ENCODE measurements at regions not wholly inside any gene's neighbourhood (a gene's known extent, or its start where the extent isn't known, plus 50 kb on each side); places are given as distances from the start of the nearest gene placed in this dataset.

- no peak for DNase-seq (ENCODE audit: extremely low spot score)
- ChIA-PET POLR2A (no interaction called here), CTCF (interaction anchor here (1.2 to 3.2 kb wide), 2 partner anchors 11 to 17 kb away, joined by 3 to 9 read pairs; no protein-coding TSS in a partner anchor)
- no peak for TF ChIP-seq CTCF (IDR thresholded peaks at IDR 0.05; ENCODE audit: control extremely low read depth, extremely low read depth, low read depth, missing control alignments)
Observed at GRCh38 chr9:16150501-16150900, 597.7 kb downstream of the CCDC171 start.

- TF ChIP-seq CTCF (IDR thresholded peaks at IDR 0.05; ENCODE audit: control extremely low read depth, extremely low read depth, low read depth, missing control alignments) = no peak
- CTCF ChIA-PET = interaction anchor here (1.2 to 3.2 kb wide), 2 partner anchors 12 to 18 kb away, joined by 3 to 9 read pairs; no protein-coding TSS in a partner anchor
- POLR2A ChIA-PET = no interaction called here
- no peak for DNase-seq (ENCODE audit: extremely low spot score)
Observed at GRCh38 chr9:16150938-16151650, 598.3 kb downstream of the CCDC171 start.

- CTCF ChIA-PET = interaction anchor here (1.0 to 3.7 kb wide), 4 partner anchors 10 to 19 kb away, joined by 3 to 20 read pairs (median 6); no protein-coding TSS in a partner anchor
- no peak for DNase-seq (ENCODE audit: extremely low spot score)
- no peak for TF ChIP-seq CTCF (IDR thresholded peaks at IDR 0.05; ENCODE audit: control extremely low read depth, extremely low read depth, low read depth, missing control alignments)
- POLR2A ChIA-PET = no interaction called here
Observed at GRCh38 chr9:16152276-16153101, 599.6 kb downstream of the CCDC171 start.

GRCh38 chr9:16153221-16153620, 600.4 kb downstream of the CCDC171 start:
- ChIA-PET POLR2A (no interaction called here), CTCF (interaction anchor here (0.8 to 3.7 kb wide), 5 partner anchors 10 to 74 kb away, joined by 3 to 20 read pairs (median 3); no protein-coding TSS in a partner anchor)
- DNase-seq (ENCODE audit: extremely low spot score) = no peak
- TF ChIP-seq CTCF (IDR thresholded peaks at IDR 0.05; ENCODE audit: control extremely low read depth, extremely low read depth, low read depth, missing control alignments) = no peak

- CTCF ChIA-PET = interaction anchor here (0.8 to 3.7 kb wide), 4 partner anchors 11 to 75 kb away, joined by 3 to 20 read pairs (median 4); no protein-coding TSS in a partner anchor
- no peak for TF ChIP-seq CTCF (IDR thresholded peaks at IDR 0.05; ENCODE audit: control extremely low read depth, extremely low read depth, low read depth, missing control alignments)
- POLR2A ChIA-PET = no interaction called here
- no peak for DNase-seq (ENCODE audit: extremely low spot score)
Observed at GRCh38 chr9:16153741-16154140, 600.9 kb downstream of the CCDC171 start.

GRCh38 chr9:16154521-16155078, 601.8 kb downstream of the CCDC171 start:
- peak; percentile 21 for DNase-seq (ENCODE audit: extremely low spot score)
- ChIA-PET POLR2A (no interaction called here), CTCF (interaction anchor here (1.2 to 3.7 kb wide), 4 partner anchors 12 to 21 kb away, joined by 4 to 20 read pairs (median 5); no protein-coding TSS in a partner anchor)
- TF ChIP-seq CTCF (IDR thresholded peaks at IDR 0.05; ENCODE audit: control extremely low read depth, extremely low read depth, low read depth, missing control alignments) = no peak

Measured in GM10248 (cell line).